GM18868 (cell line): ENCODE measurements at regions not wholly inside any gene's neighbourhood (a gene's known extent, or its start where the extent isn't known, plus 50 kb on each side); places are given as distances from the start of the nearest gene placed in this dataset.

ENCODE experiments used
- ATAC-seq: cut with Tn5 transposase; IDR thresholded peaks from one replicate; pipeline ENCODE4 v1.9.1; 2021; ENCODE audit warnings: mild to moderate bottlenecking, moderate library complexity; ENCODE audit not compliant: unreplicated experiment

DNA sequence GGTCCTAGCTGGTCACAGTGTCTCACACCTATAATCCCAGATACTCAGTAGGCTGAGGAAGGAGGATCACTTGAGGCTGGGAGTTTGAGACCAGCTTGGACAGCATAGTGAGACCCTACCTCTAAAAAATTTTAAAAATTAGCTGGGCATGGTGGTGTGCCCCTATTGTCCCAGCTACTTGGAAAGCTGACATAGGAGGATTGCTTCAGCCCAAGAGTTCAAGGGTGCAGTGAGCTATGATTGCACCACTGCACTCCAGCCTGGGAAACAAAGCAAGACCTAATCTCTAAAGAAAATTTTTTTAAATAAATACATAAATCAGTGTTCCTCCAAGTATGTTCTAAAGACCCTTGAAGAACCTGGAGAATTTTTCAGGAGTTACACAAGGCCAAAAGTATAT lies 50.6 kb upstream of the GNAO1 start:
- ATAC-seq, result no peak

DNA sequence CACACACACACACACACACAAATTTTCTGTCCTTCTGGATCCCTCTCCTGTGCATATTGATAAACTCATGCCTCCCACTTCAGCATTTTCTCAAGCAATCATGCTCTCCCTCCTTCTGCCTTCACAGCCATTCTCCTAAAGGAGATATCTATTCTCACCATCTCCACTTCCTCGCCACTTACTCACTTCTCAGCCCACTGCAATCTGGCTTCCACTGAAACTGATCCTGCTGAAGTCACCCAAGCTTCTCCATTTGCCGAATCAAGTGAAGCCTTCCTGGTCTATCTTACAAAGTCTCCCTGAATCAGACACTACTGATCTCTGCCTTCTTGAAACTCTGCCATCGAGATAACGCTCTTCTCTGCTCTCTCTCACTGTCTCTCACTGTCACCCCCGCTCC lies 54.0 kb upstream of the GNAO1 start:
- no peak for ATAC-seq

DNA sequence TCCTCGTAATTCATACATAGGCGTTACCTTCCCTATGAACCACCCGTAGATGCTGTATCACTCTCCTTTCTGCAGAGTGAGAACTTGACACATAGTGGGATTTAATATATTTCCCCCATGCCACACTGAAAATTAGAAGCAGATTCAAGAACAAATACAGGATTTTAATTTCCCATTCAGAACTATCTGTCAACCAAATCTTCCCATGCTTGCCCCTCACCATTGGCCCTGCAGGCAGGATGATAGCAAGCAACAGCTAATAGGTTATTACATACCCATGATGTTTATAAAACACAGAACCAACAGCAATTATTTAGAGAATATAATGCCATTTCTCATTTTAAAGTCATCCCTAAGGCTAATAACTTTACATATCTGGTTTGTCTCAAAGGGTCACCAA lies 55.0 kb upstream of the GNAO1 start:
- ATAC-seq, result no peak

- no peak for ATAC-seq
These were observed 56.5 kb upstream of the GNAO1 start for GRCh38 chr16:56134790-56135189.

- no peak for ATAC-seq
These were observed 65.4 kb upstream of the GNAO1 start for GRCh38 chr16:56125922-56126321.

GRCh38 chr16:56122251-56122650 lies 69.0 kb upstream of the GNAO1 start:
- no peak for ATAC-seq

DNA sequence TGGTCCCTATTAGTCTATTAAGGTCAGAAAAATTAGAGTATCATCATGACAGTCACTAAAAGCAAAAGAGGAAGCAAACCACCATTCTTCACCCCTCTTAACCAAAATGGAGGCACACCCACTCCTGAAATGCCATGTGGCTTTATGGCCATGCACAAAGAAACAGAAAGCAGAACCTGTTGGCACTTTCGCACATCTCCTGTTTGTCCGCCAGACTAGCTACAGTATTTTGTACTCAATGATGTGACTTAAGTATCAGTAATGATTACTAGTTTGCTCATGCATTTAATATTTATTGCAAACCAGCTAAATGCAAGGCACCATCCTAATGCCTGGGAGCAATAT lies 70.2 kb upstream of the GNAO1 start:
- peak; percentile 81 for ATAC-seq

DNA sequence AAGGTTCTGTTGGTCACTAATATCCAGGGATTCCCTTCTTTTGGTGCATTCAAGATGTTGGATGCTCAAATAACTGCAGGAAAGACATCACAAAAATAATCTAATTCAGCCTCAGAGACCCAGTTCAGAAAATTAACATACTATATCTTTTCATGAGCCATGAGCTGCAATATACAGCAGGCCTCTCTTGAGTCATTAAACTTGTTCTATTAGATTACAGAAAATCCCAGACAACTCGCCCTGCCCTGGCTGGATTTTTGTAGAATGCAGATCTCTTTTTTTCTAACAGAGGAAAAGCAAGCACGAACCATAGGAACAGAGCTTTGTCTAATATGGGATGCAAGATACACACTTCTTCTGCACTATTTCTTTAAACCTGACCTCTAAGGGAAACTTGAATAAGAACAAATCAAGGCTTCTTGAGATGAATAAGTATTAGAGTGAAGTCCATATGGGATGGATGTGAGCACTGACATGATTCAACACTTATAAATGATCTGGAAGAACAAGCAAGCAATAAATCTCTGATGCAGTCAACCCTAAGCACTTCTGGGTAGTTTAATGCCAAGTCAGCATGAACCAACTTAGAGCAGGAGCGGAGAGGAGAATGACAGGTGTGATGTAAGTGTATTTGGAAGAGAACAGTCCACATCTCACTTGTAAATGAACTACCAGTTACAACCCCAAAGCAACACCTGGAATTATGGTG lies 70.7 kb upstream of the GNAO1 start:
- ATAC-seq, result no peak

- peak; percentile 60 for ATAC-seq
These were observed 72.2 kb upstream of the GNAO1 start for GRCh38 chr16:56119133-56119532.

GRCh38 chr16:56116577-56116964 lies 74.7 kb upstream of the GNAO1 start:
- no peak for ATAC-seq

GRCh38 chr16:56115817-56116576 lies 75.3 kb upstream of the GNAO1 start:
- ATAC-seq, result no peak

- ATAC-seq, result no peak
These were observed 78.1 kb upstream of the GNAO1 start for GRCh38 chr16:56113223-56113622.

- ATAC-seq, result no peak
These were observed 80.2 kb upstream of the GNAO1 start for GRCh38 chr16:56111100-56111499.

DNA sequence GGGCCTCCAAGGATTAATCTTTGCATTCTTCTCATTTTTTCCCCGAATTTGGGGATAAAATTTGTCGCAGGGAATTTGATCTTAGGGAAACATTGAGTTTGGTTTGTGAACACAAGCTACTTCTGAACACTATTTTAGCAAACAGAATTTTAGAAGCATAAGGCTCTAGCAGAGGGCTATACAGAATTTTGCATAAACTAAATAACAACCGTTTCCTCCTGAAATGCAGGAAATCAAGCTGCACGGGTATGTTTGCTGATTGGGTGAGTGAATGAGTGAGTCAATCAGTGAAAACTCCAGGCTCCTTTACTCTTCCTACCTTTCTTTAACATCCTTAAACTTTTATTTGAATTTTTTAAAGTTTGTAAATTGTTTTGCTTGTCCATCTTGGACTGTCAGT lies 81.3 kb upstream of the GNAO1 start:
- no peak for ATAC-seq

DNA sequence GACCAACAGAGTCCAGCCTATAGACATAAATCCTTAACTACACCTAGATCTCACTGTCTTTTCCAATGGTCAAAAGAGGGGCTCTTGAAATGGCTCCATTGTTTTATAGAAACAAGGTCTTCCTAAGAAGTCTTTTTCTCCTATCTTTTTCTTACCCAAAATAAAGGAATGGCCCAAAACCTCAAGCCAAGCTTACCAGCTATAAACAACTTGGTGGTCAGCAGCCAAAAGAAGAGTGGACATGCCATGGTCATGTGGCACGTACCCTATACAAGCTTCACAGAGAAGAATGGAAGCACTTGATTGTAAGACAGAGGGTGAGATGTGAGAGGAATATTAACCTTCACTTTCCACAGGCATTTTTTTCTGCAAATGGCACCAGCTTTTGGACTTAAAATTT lies 82.1 kb upstream of the GNAO1 start:
- ATAC-seq, result no peak

DNA sequence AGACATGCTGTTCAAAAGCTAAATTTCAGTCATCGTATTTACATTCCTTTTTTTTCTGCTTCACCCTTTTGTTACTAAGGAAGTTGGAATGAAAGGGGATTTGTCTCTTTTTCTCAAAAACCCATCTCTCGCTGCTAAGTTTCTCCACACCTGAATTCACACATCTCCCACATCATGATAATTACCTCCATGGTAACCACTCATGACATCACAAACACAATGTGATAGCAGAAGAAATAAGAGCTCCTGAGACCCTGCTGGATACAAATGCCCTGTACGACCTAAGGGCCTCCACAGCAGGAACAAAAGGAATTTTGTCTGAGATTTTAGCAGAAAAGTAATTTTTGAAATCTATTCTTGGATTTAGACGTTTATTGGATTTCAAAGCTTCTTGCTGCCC lies 82.6 kb upstream of the GNAO1 start:
- ATAC-seq, result no peak

GRCh38 chr16:56108056-56108471 lies 83.2 kb upstream of the GNAO1 start:
- no peak for ATAC-seq

GRCh38 chr16:56106527-56106926 lies 84.8 kb upstream of the GNAO1 start:
- ATAC-seq, result no peak

DNA sequence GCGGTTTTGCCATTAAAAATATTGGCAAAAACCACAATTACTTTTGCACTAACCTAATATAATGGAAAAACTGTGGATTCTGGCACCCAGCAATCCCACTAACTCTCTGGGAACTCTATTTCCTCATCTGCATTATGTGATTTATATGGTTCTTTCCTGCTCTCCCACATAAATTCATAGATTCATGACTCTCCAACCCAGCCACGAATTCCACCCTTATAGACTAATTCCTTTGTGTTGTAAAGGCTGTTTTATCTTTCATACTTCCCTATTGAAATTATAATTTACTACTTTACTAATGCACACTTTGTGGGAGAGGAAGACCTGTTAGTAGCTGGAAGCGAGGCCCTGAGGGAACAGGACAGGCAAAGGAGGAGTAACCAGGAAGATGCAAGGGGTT lies 88.4 kb upstream of the GNAO1 start:
- no peak for ATAC-seq

DNA sequence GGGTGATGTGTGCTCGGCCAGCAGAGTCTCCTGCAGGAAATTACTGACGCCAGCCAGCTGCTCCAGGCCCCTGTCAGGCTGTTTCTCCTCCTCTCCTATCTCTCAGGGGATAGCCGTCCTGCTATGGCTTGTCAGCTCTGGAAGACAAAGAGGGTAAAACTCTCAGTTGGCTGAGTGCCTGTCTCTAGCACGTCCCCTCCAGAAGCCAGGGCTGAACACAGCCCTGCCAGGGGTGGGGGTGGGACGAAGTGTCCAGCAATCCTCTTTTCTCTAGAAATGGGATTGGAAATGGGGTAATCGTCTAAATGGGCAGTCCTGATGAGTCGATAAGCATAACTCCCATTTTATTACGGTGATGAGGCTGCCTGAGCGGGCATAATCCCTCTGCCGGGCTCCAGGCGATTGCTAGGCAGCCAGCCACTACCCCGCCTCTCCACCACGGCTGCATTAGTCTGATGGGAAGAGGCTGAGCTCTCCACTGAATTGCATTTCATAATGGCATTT lies 89.1 kb upstream of the GNAO1 start:
- ATAC-seq, result no peak

GRCh38 chr16:56101480-56101879 lies 89.8 kb upstream of the GNAO1 start:
- ATAC-seq, result no peak

- ATAC-seq, result no peak
These were observed 94.0 kb upstream of the GNAO1 start for GRCh38 chr16:56097306-56097705.

DNA sequence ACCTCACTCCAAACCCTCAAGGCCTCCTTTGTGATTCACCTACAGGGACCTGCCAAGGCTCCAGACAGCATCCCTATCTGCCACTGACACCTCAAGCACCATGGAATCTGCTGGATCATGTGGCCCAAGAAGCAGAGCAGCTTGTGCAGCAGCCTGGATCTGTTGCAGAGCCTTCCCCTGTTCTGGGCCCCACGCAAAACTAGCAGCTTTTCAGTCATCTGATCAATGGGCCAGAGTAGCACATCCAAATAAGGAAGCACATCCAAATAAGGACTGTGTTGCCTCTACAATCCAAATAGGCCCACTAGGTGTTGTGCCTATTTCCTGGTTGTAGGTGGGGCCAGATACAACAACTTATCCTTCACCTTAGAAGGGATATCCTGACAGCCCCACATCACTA lies 97.1 kb upstream of the GNAO1 start:
- ATAC-seq, result no peak
